ENCODE measurements at regions not wholly inside any gene's neighbourhood (a gene's known extent, or its start where the extent isn't known, plus 50 kb on each side); places are given as distances from the start of the nearest gene placed in this dataset.

- TF ChIP-seq EZH2 (IDR thresholded peaks at IDR 0.05; ENCODE audit: borderline replicate concordance, low read length) = no peak
- H3K4me1 ChIP-seq (ENCODE audit: insufficient read depth, low read length, severe bottlenecking) = no peaks in the 10 kb centered on the region
- H3K4me3 ChIP-seq (ENCODE audit: low read depth, low read length, poor library complexity, severe bottlenecking) = no peak overlapping the region
- no peaks in the 10 kb centered on the region for H3K79me2 ChIP-seq (ENCODE audit: insufficient read depth, low read length)
- no peaks in the 10 kb centered on the region for H3K27me3 ChIP-seq (ENCODE audit: insufficient read depth, low read length)
- no peak overlapping the region for H3K9ac ChIP-seq (ENCODE audit: low read length)
- H2AFZ ChIP-seq (ENCODE audit: low read length) = no peak overlapping the region
- no peaks in the 10 kb centered on the region for H4K20me1 ChIP-seq (ENCODE audit: insufficient read depth, low read length)
- no peaks in the 10 kb centered on the region for H3F3A ChIP-seq (ENCODE audit: insufficient read depth, low read length)
- no peak overlapping the region for H3K27ac ChIP-seq (ENCODE audit: low read depth, low read length, poor library complexity, severe bottlenecking)
- no peaks in the 10 kb centered on the region for H3K36me3 ChIP-seq (ENCODE audit: insufficient read depth, low read length)
- no peaks in the 10 kb centered on the region for H3K9me3 ChIP-seq (ENCODE audit: low read length)
- H3K4me2 ChIP-seq (ENCODE audit: low read length) = no peak overlapping the region
- H3K9me2 ChIP-seq (ENCODE audit: low read depth, low read length) = no peaks in the 10 kb centered on the region
Observed at GRCh38 chr1:187631381-187631675, 802.6 kb downstream of the PLA2G4A start.

GRCh38 chr1:187631984-187632383 lies 803.2 kb downstream of the PLA2G4A start:
- Histone ChIP-seq H3K4me1 (ENCODE audit: insufficient read depth, low read length, severe bottlenecking) (no peaks in the 10 kb centered on the region), H3K4me3 (ENCODE audit: low read depth, low read length, poor library complexity, severe bottlenecking) (no peak overlapping the region), H4K20me1 (ENCODE audit: insufficient read depth, low read length) (no peaks in the 10 kb centered on the region), H2AFZ (ENCODE audit: low read length) (no peak overlapping the region), H3K27me3 (ENCODE audit: insufficient read depth, low read length) (no peaks in the 10 kb centered on the region), H3K4me2 (ENCODE audit: low read length) (no peak overlapping the region), H3K9ac (ENCODE audit: low read length) (no peak overlapping the region), H3K27ac (ENCODE audit: low read depth, low read length, poor library complexity, severe bottlenecking) (no peak overlapping the region), H3F3A (ENCODE audit: insufficient read depth, low read length) (no peaks in the 10 kb centered on the region), H3K9me3 (ENCODE audit: low read length) (no peaks in the 10 kb centered on the region), H3K36me3 (ENCODE audit: insufficient read depth, low read length) (no peaks in the 10 kb centered on the region), H3K9me2 (ENCODE audit: low read depth, low read length) (no peaks in the 10 kb centered on the region), H3K79me2 (ENCODE audit: insufficient read depth, low read length) (no peaks in the 10 kb centered on the region)
- TF ChIP-seq CTCF (IDR thresholded peaks at IDR 0.05; ENCODE audit: low read length) (no peak), EZH2 (IDR thresholded peaks at IDR 0.05; ENCODE audit: borderline replicate concordance, low read length) (no peak)

- Histone ChIP-seq H4K20me1 (ENCODE audit: insufficient read depth, low read length) (no peaks in the 10 kb centered on the region), H3K36me3 (ENCODE audit: insufficient read depth, low read length) (no peaks in the 10 kb centered on the region), H3K27me3 (ENCODE audit: insufficient read depth, low read length) (no peaks in the 10 kb centered on the region), H3F3A (ENCODE audit: insufficient read depth, low read length) (no peaks in the 10 kb centered on the region), H3K4me2 (ENCODE audit: low read length) (no peak overlapping the region), H3K9me2 (ENCODE audit: low read depth, low read length) (no peaks in the 10 kb centered on the region), H3K4me3 (ENCODE audit: low read depth, low read length, poor library complexity, severe bottlenecking) (no peak overlapping the region), H3K9me3 (ENCODE audit: low read length) (no peaks in the 10 kb centered on the region), H3K79me2 (ENCODE audit: insufficient read depth, low read length) (no peaks in the 10 kb centered on the region), H3K4me1 (ENCODE audit: insufficient read depth, low read length, severe bottlenecking) (no peaks in the 10 kb centered on the region), H3K9ac (ENCODE audit: low read length) (no peak overlapping the region), H2AFZ (ENCODE audit: low read length) (no peak overlapping the region), H3K27ac (ENCODE audit: low read depth, low read length, poor library complexity, severe bottlenecking) (no peak overlapping the region)
- no peak for TF ChIP-seq CTCF (IDR thresholded peaks at IDR 0.05; ENCODE audit: low read length)
- TF ChIP-seq EZH2 (IDR thresholded peaks at IDR 0.05; ENCODE audit: borderline replicate concordance, low read length) = no peak
Observed at GRCh38 chr1:187634940-187635339, 806.2 kb downstream of the PLA2G4A start.

- Histone ChIP-seq H3F3A (ENCODE audit: insufficient read depth, low read length) (no peaks in the 10 kb centered on the region), H2AFZ (ENCODE audit: low read length) (no peak overlapping the region)
- TF ChIP-seq EZH2 (IDR thresholded peaks at IDR 0.05; ENCODE audit: borderline replicate concordance, low read length) (no peak), CTCF (IDR thresholded peaks at IDR 0.05; ENCODE audit: low read length) (no peak)
Observed at GRCh38 chr1:187638733-187639434, 810.1 kb downstream of the PLA2G4A start.

More at GRCh38 chr1:187638733-187639434, 810.1 kb downstream of the PLA2G4A start:
- Histone ChIP-seq H3K9me3 (ENCODE audit: low read length) (no peaks in the 10 kb centered on the region), H3K27me3 (ENCODE audit: insufficient read depth, low read length) (no peaks in the 10 kb centered on the region), H3K79me2 (ENCODE audit: insufficient read depth, low read length) (no peaks in the 10 kb centered on the region), H3K4me3 (ENCODE audit: low read depth, low read length, poor library complexity, severe bottlenecking) (no peak overlapping the region), H3K9me2 (ENCODE audit: low read depth, low read length) (no peaks in the 10 kb centered on the region), H3K4me2 (ENCODE audit: low read length) (no peak overlapping the region), H3K27ac (ENCODE audit: low read depth, low read length, poor library complexity, severe bottlenecking) (no peak overlapping the region), H3K4me1 (ENCODE audit: insufficient read depth, low read length, severe bottlenecking) (no peaks in the 10 kb centered on the region), H3K36me3 (ENCODE audit: insufficient read depth, low read length) (no peaks in the 10 kb centered on the region), H4K20me1 (ENCODE audit: insufficient read depth, low read length) (no peaks in the 10 kb centered on the region), H3K9ac (ENCODE audit: low read length) (no peak overlapping the region)
